Keratinocyte (primary cell): ENCODE measurements at regions not wholly inside any gene's neighbourhood (a gene's known extent, or its start where the extent isn't known, plus 50 kb on each side); places are given as distances from the start of the nearest gene placed in this dataset.

Source experiments
- CTCF ChIP-seq, 3 experiments: IDR thresholded peaks in 1 of 3; conservative IDR thresholded peaks in 1 of 3; optimal IDR thresholded peaks in 1 of 3; 2 replicates in 2 of 3; 3 replicates in 1 of 3; pipeline versions ENCODE3 to v1.5.1; 2011; ENCODE audit warnings: low read length in 3 of 3, mild to moderate bottlenecking in 3 of 3, moderate library complexity in 2 of 3, control low read depth in 1 of 3, inconsistent platforms in 1 of 3; ENCODE audit not compliant: insufficient read depth in 2 of 3; ENCODE audit errors: extremely low read depth in 1 of 3
- EZH2 ChIP-seq: IDR thresholded peaks from one replicate; pipeline ENCODE4 v1.6.1; 2012; ENCODE audit warnings: inconsistent platforms, mild to moderate bottlenecking, low read length, moderate library complexity

- TF ChIP-seq CTCF (optimal IDR thresholded peaks at IDR 0.05 in 1 of 3, IDR thresholded peaks at IDR 0.05 in 1 of 3, conservative IDR thresholded peaks at IDR 0.05 in 1 of 3; ENCODE audit: extremely low read depth in 1 of 3, insufficient read depth in 2 of 3, low read length in 3 of 3) (no peak), EZH2 (no peak)
Observed at GRCh38 chr14:55848964-55849363, 269.0 kb downstream of the KTN1 start.
